Body of pancreas (tissue), 4 donors: ENCODE measurements at regions not wholly inside any gene's neighbourhood (a gene's known extent, or its start where the extent isn't known, plus 50 kb on each side); places are given as distances from the start of the nearest gene placed in this dataset.
"Not testable (repeated sequence)": the region's sequence is repeated elsewhere in the genome, so short reads cannot be mapped to it uniquely, and the experiment has no call there.

Experiments used
- ATAC-seq: fragments of 150-250 bp; one replicate; pipeline ENCODE4 v1.9.1; 2016
- DNase-seq, 4 donors: peaks; one replicate each; pipeline ENCODE4 v3.0.0-alpha.2; 2019
- H3K27ac ChIP-seq, 4 donors: fragments of 200-600 bp; sonication (generic); 1 replicate in 3 of 4; 2 replicates in 1 of 4; pipeline versions ENCODE4 v1.5.1 to v1.6.1; 2016 to 2019; ENCODE audit warnings: mild to moderate bottlenecking in 1 of 4, mixed read lengths in 1 of 4, moderate library complexity in 1 of 4
- H3K27me3 ChIP-seq, 2 donors: fragments of 200-600 bp; sonication (generic); one replicate each; pipeline ENCODE4 v1.6.0; 2016; ENCODE audit warnings: mild to moderate bottlenecking in 1 of 2
- H3K36me3 ChIP-seq, 2 donors: fragments of 200-600 bp; sonication (generic); replicated peaks in 1 of 2; 2 replicates each; pipeline ENCODE4 v1.5.1; 2016; ENCODE audit warnings: low read depth in 2 of 2; ENCODE audit not compliant: insufficient read depth in 1 of 2
- H3K4me1 ChIP-seq: fragments of 200-600 bp; sonication (generic); one replicate; pipeline ENCODE4 v1.6.0; 2016
- H3K4me3 ChIP-seq, 2 donors: fragments of 200-600 bp; sonication (generic); 1 replicate in 1 of 2; 2 replicates in 1 of 2; pipeline ENCODE4 v1.5.1; 2016 to 2019
- H3K9me3 ChIP-seq, 3 donors: fragments of 200-600 bp; sonication (generic); 1 replicate in 2 of 3; 2 replicates in 1 of 3; pipeline ENCODE4 v1.5.1; 2016
- POLR2A ChIP-seq, 3 donors: fragments of 450-650 bp; IDR thresholded peaks; one replicate each; pipeline ENCODE4 v1.6.1; 2016; ENCODE audit warnings: antibody characterized with exemption in 3 of 3, mild to moderate bottlenecking in 2 of 3
- WGBS, 2 donors: methylation state at CpG; one replicate each; pipeline ENCODE4 v1.1.5; 2017; 5-methylcytosine and 5-hydroxymethylcytosine counted together
- intact Hi-C: fragments of 100-400 bp; cut with DNase I; formaldehyde crosslinking; loops from one replicate; pipeline ENCODE4 v1.15.1; 2023
- TF ChIP-seq, protein P1 (sequence below), 7 experiments: fragments of 450-650 bp in 4 of 7; fragments of 200-600 bp in 3 of 7; sonication (generic) in 3 of 7; IDR thresholded peaks; one replicate each; pipeline ENCODE4 v1.5.1; 2016 to 2019; ENCODE audit warnings: antibody characterized with exemption in 7 of 7

DNA sequence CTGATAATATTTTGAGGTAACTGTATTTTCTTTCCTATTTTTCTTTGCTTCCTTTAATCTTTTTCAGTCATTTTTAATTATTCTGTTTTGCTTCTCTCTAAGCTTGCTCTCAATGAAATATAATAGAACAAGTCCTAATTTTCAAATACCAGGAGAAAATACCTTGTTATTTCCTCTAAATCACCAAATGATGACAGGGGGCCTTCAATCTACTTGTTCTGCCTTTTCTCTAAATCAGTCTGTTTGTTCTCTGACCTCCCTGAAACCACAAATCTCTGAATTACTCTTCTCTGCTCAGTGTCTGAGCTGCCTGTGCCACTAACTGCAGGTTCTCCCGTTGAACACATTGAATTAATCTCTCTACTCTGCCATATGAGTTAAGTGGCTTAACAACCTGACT is 286.2 kb downstream of the C11orf87 start:
- DNase-seq (no peak), ATAC-seq (no peak)
- TF ChIP-seq, protein P1, sequence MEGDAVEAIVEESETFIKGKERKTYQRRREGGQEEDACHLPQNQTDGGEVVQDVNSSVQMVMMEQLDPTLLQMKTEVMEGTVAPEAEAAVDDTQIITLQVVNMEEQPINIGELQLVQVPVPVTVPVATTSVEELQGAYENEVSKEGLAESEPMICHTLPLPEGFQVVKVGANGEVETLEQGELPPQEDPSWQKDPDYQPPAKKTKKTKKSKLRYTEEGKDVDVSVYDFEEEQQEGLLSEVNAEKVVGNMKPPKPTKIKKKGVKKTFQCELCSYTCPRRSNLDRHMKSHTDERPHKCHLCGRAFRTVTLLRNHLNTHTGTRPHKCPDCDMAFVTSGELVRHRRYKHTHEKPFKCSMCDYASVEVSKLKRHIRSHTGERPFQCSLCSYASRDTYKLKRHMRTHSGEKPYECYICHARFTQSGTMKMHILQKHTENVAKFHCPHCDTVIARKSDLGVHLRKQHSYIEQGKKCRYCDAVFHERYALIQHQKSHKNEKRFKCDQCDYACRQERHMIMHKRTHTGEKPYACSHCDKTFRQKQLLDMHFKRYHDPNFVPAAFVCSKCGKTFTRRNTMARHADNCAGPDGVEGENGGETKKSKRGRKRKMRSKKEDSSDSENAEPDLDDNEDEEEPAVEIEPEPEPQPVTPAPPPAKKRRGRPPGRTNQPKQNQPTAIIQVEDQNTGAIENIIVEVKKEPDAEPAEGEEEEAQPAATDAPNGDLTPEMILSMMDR (IDR thresholded peaks at IDR 0.05) = no peak
- no peak for TF ChIP-seq POLR2A (IDR thresholded peaks at IDR 0.05)
- Histone ChIP-seq H3K27ac (no peak overlapping the region), H3K9me3 (no peaks in the 10 kb centered on the region), H3K4me1 (no peaks in the 10 kb centered on the region), H3K4me3 (no peak overlapping the region), H3K27me3 (no peaks in the 10 kb centered on the region), H3K36me3 (no peaks in the 10 kb centered on the region)
- intact Hi-C loops = no loop called here
- WGBS, 2 donors = 35 to 39% methylated on average over 1 of the region's 1 CpG

DNA sequence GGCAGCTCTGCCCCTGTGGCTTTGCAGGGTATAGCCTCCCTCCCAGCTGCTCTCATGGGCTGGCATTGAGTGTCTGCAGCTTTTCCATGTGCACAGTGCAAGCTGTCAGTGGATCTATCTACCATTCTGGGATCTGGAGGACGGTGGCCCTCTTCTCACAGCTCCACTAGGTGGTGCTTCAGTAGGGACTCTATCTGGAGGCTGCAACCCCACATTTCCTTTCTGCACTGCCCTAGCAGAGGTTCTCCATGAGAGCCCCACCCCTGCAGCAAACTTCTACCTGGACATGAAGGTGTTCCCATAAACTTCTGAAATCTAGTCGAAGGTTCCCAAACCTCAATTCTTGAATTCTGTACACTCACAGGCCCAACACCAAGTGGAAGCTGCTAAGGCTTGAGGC is 292.5 kb downstream of the C11orf87 start:
- WGBS, 2 donors = 78 to 79% methylated on average over 2 of the region's 2 CpGs
- H3K36me3 ChIP-seq, H3K27me3 ChIP-seq, H3K9me3 ChIP-seq, H3K4me3 ChIP-seq, DNase-seq, H3K4me1 ChIP-seq, intact Hi-C loops, H3K27ac ChIP-seq, ATAC-seq: not testable (repeated sequence)

DNA sequence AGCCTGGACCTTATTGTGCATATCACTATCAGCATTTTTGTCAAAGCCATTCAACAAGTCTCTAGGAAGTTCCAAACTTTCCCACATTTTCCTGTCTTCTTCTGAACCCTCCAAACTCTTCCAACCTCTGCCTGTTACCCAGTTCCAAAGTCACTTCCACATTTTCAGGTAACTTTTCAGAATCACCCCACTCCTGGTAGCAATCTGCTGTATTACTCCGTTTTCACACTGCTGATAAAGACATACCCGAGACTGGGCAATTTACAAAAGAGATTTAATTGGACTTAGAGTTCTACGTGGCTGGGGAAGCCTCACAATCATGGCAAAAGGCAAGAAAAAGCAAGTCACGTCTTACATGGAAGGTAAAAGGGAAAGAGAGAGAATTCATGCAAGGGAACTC is 293.4 kb downstream of the C11orf87 start:
- H3K27ac ChIP-seq, DNase-seq, H3K9me3 ChIP-seq, intact Hi-C loops, H3K4me1 ChIP-seq, H3K4me3 ChIP-seq, H3K27me3 ChIP-seq, ATAC-seq, H3K36me3 ChIP-seq: not testable (repeated sequence)
- WGBS, 2 donors = 41 to 53% methylated on average over 4 of the region's 4 CpGs

- TF ChIP-seq, protein P1 (IDR thresholded peaks at IDR 0.05) = no peak
- no peak for TF ChIP-seq POLR2A (IDR thresholded peaks at IDR 0.05)
- H3K9me3 ChIP-seq = no peaks in the 10 kb centered on the region
- no peaks in the 10 kb centered on the region for H3K4me1 ChIP-seq
- no peak overlapping the region for H3K4me3 ChIP-seq
- intact Hi-C loops = no loop called here
- no peak overlapping the region for H3K27ac ChIP-seq
- no peaks in the 10 kb centered on the region for H3K27me3 ChIP-seq
- ATAC-seq (no peak), DNase-seq (no peak)
- H3K36me3 ChIP-seq = no peaks in the 10 kb centered on the region
- WGBS, 2 donors = 45 to 82% methylated on average over 2 of the region's 2 CpGs
Observed at GRCh38 chr11:109726061-109726460, 304.1 kb downstream of the C11orf87 start.

DNA sequence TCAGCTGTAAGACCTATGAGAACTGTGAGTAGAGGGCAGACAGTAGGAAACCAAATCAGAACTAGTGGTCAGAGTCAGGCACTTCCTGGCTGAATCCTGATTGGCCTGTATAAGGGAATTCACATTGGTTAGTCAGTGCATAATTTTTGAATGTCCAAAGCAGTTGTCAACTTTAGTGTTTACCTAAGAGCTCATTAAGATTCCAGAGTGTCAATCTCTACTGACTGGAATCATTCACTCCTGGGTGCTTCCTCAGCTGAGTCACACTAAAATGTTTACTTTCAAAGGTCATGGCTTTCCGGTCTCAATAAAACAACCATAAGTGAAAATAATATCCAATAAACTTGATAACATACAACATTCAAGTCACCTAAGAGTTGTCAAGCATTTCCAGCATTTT is 306.1 kb downstream of the C11orf87 start:
- Histone ChIP-seq H3K36me3 (no peaks in the 10 kb centered on the region), H3K27me3 (no peaks in the 10 kb centered on the region), H3K4me3 (no peak overlapping the region), H3K27ac (no peak overlapping the region), H3K4me1 (no peaks in the 10 kb centered on the region), H3K9me3 (no peaks in the 10 kb centered on the region)
- ATAC-seq (no peak), DNase-seq (no peak)
- TF ChIP-seq POLR2A (IDR thresholded peaks at IDR 0.05) = no peak
- TF ChIP-seq, protein P1 (IDR thresholded peaks at IDR 0.05) = no peak
- intact Hi-C loops = no loop called here
- 29 to 45% methylated on average over 1 of the region's 1 CpG for WGBS, 2 donors

DNA sequence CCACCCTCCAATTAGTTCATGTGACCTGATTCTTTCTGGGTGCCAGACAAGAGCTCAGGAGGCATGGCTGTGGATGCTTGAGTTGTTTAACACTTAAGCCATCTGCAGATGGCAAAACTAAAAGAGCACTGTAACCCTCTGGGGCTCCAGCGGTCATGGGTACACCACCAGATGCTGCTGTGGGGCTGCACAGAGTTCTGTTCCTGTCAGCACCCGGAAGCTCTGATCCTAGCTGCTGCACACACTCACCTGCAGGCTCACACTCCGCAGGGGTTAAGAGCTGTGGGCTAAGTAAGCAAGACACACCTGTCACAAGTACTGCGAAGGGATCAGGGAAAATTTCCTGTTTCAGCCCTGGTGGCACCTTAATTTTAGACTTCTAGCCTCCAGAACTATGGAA is 307.8 kb downstream of the C11orf87 start:
- TF ChIP-seq POLR2A (IDR thresholded peaks at IDR 0.05) = no peak
- TF ChIP-seq, protein P1 (IDR thresholded peaks at IDR 0.05) = peak in 2 of 7 experiments; percentile 6 to 7
- intact Hi-C loops = no loop called here
- Histone ChIP-seq H3K27ac (no peak overlapping the region), H3K4me3 (no peak overlapping the region), H3K27me3 (no peaks in the 10 kb centered on the region), H3K4me1 (no peaks in the 10 kb centered on the region), H3K36me3 (no peaks in the 10 kb centered on the region), H3K9me3 (no peaks in the 10 kb centered on the region)
- DNase-seq (peak; percentile 15 to 44 (median 38)), ATAC-seq (peak; percentile 45)
- 50 to 53% methylated on average over 1 to 4 of the region's 4 CpGs for WGBS, 2 donors
